ENCODE measurements at regions not wholly inside any gene's neighbourhood (a gene's known extent, or its start where the extent isn't known, plus 50 kb on each side); places are given as distances from the start of the nearest gene placed in this dataset.

- no peak for TF ChIP-seq CTCF (IDR thresholded peaks at IDR 0.05)
- TF ChIP-seq EZH2 (IDR thresholded peaks at IDR 0.05; ENCODE audit: borderline replicate concordance, insufficient read depth, low read depth, low read length, poor library complexity, severe bottlenecking): no peak
Measured at GRCh38 chr6:21836772-21837425, 243.3 kb downstream of the SOX4 start.

All from B cell (primary cell).